Lung (tissue), 11 donors: ENCODE measurements at regions not wholly inside any gene's neighbourhood (a gene's known extent, or its start where the extent isn't known, plus 50 kb on each side); places are given as distances from the start of the nearest gene placed in this dataset.
"Not testable (repeated sequence)": the region's sequence is repeated elsewhere in the genome, so short reads cannot be mapped to it uniquely, and the experiment has no call there.

Source experiments
- ATAC-seq: fragments of 200-7000 bp; cut with Tn5 transposase; one replicate; pipeline ENCODE4 v1.9.1; 2020; ENCODE audit warnings: moderate number of reproducible peaks; ENCODE audit not compliant: insufficient read depth, low FRiP score
- DNase-seq, 3 donors: peaks; one replicate each; pipeline ENCODE4 v3.0.0-alpha.2; 2013 to 2017
- H3K27ac ChIP-seq, 2 donors: one replicate each; pipeline ENCODE4 v1.5.1; 2013; ENCODE audit warnings: mild to moderate bottlenecking in 2 of 2, moderate library complexity in 2 of 2, control low read depth in 1 of 2, inconsistent platforms in 1 of 2, low read depth in 1 of 2, low read length in 1 of 2
- H3K27me3 ChIP-seq, 3 donors: one replicate each; pipeline ENCODE4 v1.5.1; 2013; ENCODE audit warnings: low read length in 2 of 3; ENCODE audit not compliant: control insufficient read depth in 3 of 3, insufficient read depth in 3 of 3
- H3K36me3 ChIP-seq, 4 donors: one replicate each; pipeline ENCODE4 v1.5.1; 2013; ENCODE audit warnings: low read length in 4 of 4, mild to moderate bottlenecking in 1 of 4, moderate library complexity in 1 of 4; ENCODE audit not compliant: control insufficient read depth in 4 of 4, insufficient read depth in 4 of 4
- H3K4me1 ChIP-seq, 5 donors: one replicate each; pipeline ENCODE4 v1.5.1; 2013; ENCODE audit warnings: low read length in 5 of 5, mild to moderate bottlenecking in 2 of 5, moderate library complexity in 1 of 5; ENCODE audit not compliant: control insufficient read depth in 5 of 5, insufficient read depth in 5 of 5
- H3K4me3 ChIP-seq: one replicate; pipeline ENCODE4 v1.5.1; 2013; ENCODE audit warnings: mild to moderate bottlenecking, control low read depth, moderate library complexity
- H3K9ac ChIP-seq, 2 donors: one replicate each; pipeline ENCODE4 v1.5.1; 2013; ENCODE audit warnings: low read length in 2 of 2, control low read depth in 1 of 2; ENCODE audit not compliant: insufficient read depth in 1 of 2
- H3K9me3 ChIP-seq, 4 donors: one replicate each; pipeline ENCODE4 v1.5.1; 2013; ENCODE audit warnings: low read length in 3 of 4, mild to moderate bottlenecking in 1 of 4, moderate library complexity in 1 of 4; ENCODE audit not compliant: control insufficient read depth in 4 of 4, insufficient read depth in 3 of 4
- WGBS, 2 donors: extraction: QIAGEN DNeasy Blood & Tissue Kit; methylation state at CpG; one replicate each; pipeline ENCODE4 v1.1.7; 2013; 5-methylcytosine and 5-hydroxymethylcytosine counted together
- TF ChIP-seq, protein P1 (sequence below): IDR thresholded peaks from 2 replicates; pipeline ENCODE4 v1.5.1; 2012; ENCODE audit warnings: mild to moderate bottlenecking; ENCODE audit errors: control extremely low read depth, extremely low read depth
- donor health status: control.
- donor health status: control.
- donor health status: Bipolar disorder and iron deficiency.
- donor health status: healthy.
- donor health status: DM: yes; HTN: yes; CAD: no.

- Histone ChIP-seq H3K36me3 (no peaks in the 10 kb centered on the region), H3K27me3 (no peaks in the 10 kb centered on the region), H3K4me1 (no peaks in the 10 kb centered on the region), H3K27ac (no peak overlapping the region), H3K9ac (no peak overlapping the region), H3K9me3 (peaks cover 0 to 2% (median under 1%) of the 10 kb centered on the region in 4 donors), H3K4me3 (no peak overlapping the region)
- TF ChIP-seq, protein P1, sequence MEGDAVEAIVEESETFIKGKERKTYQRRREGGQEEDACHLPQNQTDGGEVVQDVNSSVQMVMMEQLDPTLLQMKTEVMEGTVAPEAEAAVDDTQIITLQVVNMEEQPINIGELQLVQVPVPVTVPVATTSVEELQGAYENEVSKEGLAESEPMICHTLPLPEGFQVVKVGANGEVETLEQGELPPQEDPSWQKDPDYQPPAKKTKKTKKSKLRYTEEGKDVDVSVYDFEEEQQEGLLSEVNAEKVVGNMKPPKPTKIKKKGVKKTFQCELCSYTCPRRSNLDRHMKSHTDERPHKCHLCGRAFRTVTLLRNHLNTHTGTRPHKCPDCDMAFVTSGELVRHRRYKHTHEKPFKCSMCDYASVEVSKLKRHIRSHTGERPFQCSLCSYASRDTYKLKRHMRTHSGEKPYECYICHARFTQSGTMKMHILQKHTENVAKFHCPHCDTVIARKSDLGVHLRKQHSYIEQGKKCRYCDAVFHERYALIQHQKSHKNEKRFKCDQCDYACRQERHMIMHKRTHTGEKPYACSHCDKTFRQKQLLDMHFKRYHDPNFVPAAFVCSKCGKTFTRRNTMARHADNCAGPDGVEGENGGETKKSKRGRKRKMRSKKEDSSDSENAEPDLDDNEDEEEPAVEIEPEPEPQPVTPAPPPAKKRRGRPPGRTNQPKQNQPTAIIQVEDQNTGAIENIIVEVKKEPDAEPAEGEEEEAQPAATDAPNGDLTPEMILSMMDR, result no peak
- no peak for DNase-seq
- no peak for ATAC-seq
- WGBS, 2 donors, result 88 to 89% methylated on average over 7 of the region's 7 CpGs
Measured at GRCh38 chr13:38462605-38463004, 113.0 kb downstream of the UFM1 start.

- DNase-seq (no peak), ATAC-seq (no peak)
- Histone ChIP-seq H3K4me1 (no peaks in the 10 kb centered on the region), H3K9me3 (peaks cover 0 to 2% (median under 1%) of the 10 kb centered on the region in 4 donors), H3K4me3 (no peak overlapping the region), H3K9ac (no peak overlapping the region), H3K36me3 (no peaks in the 10 kb centered on the region), H3K27me3 (no peaks in the 10 kb centered on the region), H3K27ac (no peak overlapping the region)
- 77 to 84% methylated on average over 3 of the region's 3 CpGs for WGBS, 2 donors
- TF ChIP-seq, protein P1, result no peak
Measured at GRCh38 chr13:38463048-38463447, 113.4 kb downstream of the UFM1 start.

- DNase-seq, H3K4me3 ChIP-seq, H3K27ac ChIP-seq, H3K4me1 ChIP-seq, H3K9ac ChIP-seq, H3K27me3 ChIP-seq, H3K9me3 ChIP-seq, H3K36me3 ChIP-seq, ATAC-seq: not testable (repeated sequence)
- 93 to 94% methylated on average over 33 to 34 of the region's 34 CpGs for WGBS, 2 donors
Measured at GRCh38 chr13:38472411-38472810, 122.8 kb downstream of the UFM1 start.

- Histone ChIP-seq H3K27me3 (no peaks in the 10 kb centered on the region), H3K4me3 (no peak overlapping the region), H3K9me3 (no peaks in the 10 kb centered on the region), H3K4me1 (no peaks in the 10 kb centered on the region), H3K36me3 (no peaks in the 10 kb centered on the region), H3K9ac (no peak overlapping the region), H3K27ac (no peak overlapping the region)
- TF ChIP-seq, protein P1, result no peak
- ATAC-seq, result no peak
- no peak for DNase-seq
- WGBS, 2 donors, result 85 to 91% methylated on average over 5 of the region's 5 CpGs
Measured at GRCh38 chr13:38473305-38473704, 123.7 kb downstream of the UFM1 start.
